ENCODE measurements at regions not wholly inside any gene's neighbourhood (a gene's known extent, or its start where the extent isn't known, plus 50 kb on each side); places are given as distances from the start of the nearest gene placed in this dataset.

DNA sequence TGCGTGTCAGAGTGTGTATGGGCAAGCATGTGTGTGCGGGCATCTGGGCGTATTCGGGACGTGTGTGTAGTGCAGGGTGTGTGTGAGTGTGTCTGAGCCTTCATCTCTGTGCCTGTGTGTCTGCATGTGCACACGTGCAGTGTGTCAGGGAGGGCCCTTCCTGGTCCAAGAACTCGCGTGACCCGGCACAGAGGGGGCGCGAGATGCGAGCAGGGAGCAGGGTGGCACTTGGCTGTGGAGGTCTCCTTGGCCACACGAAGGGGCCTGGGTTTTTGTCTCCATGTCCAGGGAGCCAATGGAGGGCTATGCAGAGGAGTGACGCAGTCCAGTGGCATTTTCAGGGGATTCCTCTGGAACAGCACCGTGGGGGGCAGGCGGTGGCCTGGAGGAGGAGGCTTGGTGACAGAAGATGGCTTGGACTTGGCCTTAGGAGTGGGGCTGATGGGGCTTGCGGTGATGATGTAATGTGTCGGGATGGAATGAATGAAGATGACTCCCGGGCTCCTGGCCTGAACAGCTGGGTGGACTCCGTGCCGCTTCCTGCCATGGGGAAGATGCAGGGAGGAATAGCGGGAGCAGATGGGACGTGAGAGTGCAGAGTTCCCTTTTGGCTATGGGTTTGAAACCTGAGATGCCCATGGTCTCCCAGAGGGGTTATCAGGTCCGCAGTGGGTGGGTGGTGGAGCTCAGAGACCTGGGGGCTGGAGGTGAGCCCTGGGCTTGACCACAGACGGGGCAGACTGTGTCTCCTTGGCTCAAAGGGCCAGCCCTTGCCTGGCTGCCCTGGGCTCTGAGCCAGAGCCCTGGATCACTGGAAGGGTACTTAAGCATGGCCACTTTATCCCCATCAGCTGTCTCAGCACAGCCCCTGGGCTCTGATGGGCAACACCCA lies 208.3 kb downstream of the PHETA1 start:
- DNase-seq (ENCODE audit: low read depth in 1 of 2, low spot score in 1 of 2) = no peak

DNA sequence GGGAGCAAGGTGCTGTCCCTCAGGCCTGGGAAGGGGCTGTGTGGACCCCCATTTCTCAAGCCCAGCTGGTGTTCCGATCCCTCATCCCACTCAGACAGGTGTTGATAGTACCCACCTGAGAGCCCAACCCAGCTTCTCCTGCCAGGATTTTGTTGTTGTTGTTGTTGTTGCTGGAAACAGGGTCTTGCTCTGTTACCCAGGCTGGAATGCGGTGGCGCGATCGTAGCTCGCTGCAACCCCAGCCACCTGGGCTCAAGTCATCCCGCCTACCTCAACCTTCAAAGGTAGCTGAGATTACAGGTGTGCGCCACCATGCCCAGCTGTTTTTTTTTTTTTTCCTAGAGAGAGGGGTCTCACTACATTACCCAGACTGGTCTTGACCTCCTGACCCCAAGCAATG lies 209.9 kb downstream of the PHETA1 start:
- no peak for DNase-seq (ENCODE audit: low read depth in 1 of 2, low spot score in 1 of 2)

GRCh38 chr12:111157486-111157885 lies 211.4 kb downstream of the PHETA1 start:
- no peak for DNase-seq (ENCODE audit: low read depth in 1 of 2, low spot score in 1 of 2)

GRCh38 chr12:111156304-111156703 lies 212.6 kb downstream of the PHETA1 start:
- no peak for DNase-seq (ENCODE audit: low read depth in 1 of 2, low spot score in 1 of 2)

- DNase-seq (ENCODE audit: low read depth in 1 of 2, low spot score in 1 of 2) = no peak
Observed at GRCh38 chr12:111155521-111155920, 213.4 kb downstream of the PHETA1 start.

- DNase-seq (ENCODE audit: low read depth in 1 of 2, low spot score in 1 of 2) = no peak
Observed at GRCh38 chr12:111155020-111155419, 213.9 kb downstream of the PHETA1 start.

DNA sequence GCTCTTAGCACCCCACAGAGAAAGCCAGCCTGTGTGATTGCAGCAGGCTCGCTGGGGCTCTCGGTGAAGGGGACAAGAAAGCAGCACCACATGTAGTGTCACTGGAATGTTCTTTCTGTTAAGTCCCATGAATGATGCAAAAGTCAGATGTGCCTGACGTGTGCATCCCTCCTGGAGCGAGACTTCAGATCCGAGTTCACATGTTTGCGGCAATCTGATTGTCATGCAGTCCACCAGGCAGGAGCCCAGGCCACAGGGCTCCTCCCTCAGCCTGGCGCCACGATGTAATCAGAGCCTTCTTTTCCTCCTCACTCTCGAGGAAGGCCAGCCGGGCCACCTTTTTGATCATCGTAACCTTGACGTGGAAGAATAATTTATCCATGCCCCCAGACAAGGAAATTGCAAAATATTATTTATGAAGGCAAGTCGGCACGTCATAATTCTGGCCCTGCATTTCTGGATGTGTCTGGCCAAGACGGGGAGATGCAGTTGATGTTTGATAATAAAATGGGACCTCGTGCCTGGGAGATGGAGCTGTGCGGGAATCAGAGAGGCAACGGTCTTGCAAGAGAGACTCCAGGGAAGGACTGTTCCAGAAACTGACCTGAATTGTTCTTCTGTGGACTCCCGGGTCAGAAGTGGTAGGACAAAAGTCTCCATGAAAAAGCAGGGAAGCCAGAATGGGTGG lies 214.6 kb downstream of the PHETA1 start:
- no peak for DNase-seq (ENCODE audit: low read depth in 1 of 2, low spot score in 1 of 2)

DNA sequence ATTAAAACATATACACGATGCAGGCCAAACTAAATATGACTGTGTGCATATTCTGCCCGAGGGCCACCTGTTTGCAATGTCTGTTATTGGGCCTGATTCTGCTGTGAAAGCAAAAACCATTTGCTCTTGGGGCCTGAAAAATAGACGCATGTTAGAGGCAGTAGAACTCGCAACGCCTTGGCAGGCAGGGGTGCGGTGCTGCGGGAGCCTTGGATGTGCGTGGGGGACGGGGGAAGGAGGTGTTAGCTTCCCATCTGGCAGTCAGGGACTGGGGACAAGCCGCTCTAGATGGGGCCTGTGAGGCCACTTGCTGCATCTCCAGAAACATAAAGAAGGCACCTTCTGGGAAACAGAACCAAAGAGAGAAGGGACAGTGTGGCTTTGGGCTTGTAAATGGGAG lies 216.3 kb downstream of the PHETA1 start:
- no peak for DNase-seq (ENCODE audit: low read depth in 1 of 2, low spot score in 1 of 2)

- no peak for DNase-seq (ENCODE audit: low read depth in 1 of 2, low spot score in 1 of 2)
Observed at GRCh38 chr12:111150921-111151840, 217.7 kb downstream of the PHETA1 start.

DNA sequence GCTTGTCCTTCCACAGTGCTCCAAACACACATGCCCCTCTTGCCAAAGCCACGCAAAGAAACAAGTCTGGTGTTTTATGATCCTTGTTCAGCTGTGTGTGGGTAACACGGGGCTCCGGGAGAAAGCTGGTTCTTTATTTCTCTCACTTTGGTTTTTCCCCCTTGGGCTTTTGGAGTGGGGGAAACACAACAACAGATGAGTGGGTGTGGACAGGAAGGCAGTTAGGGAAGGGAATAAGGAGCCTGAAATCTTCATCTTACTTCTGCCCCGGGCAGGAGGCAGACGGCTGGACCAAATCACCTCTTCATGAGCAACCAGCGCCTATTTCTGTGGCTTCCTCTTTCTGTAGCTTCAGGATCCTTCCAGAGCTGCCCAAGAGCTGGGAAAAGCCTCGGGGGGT lies 218.5 kb downstream of the PHETA1 start:
- no peak for DNase-seq (ENCODE audit: low read depth in 1 of 2, low spot score in 1 of 2)

- DNase-seq (ENCODE audit: low read depth in 1 of 2, low spot score in 1 of 2) = no peak
Observed at GRCh38 chr12:111149299-111149698, 219.6 kb downstream of the PHETA1 start.

DNA sequence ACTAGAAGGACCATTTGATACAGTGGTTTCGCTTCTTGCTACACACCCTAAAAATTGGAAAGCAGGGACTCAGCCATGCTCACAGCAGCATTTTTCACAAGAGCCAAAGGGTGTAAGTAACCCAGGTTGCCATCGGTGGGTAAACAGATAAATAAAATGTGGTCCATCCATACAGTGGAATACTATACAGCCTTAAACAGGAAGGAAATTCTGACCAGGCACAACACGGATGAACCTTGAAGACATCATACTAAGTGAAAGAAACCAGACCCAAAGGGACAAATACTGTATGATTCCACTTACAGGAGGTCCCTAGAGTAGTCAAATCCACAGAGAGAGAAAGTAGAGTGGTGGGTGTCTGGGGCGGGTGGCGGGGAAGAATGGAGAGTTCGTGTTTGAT lies 220.9 kb downstream of the PHETA1 start:
- no peak for DNase-seq (ENCODE audit: low read depth in 1 of 2, low spot score in 1 of 2)

DNA sequence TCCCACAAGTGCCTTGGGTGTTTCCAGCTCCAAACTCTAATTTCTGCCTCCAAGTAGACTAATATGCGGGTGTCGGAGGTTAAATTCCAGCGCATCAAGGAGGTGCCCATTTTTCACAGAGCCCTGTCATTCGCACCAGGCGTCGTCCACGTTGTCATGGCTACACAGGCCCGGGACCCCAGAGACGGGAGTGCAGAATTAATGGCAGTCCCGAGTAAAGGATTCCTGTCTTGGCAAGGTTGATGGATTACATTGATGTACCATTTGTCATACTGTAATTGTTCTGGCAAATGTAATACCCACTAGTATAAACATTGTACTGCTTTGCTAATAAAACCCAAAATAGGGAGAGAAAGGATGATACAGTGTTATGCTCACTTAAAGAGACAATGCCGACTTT lies 222.9 kb upstream of the MYL2 start:
- no peak for DNase-seq (ENCODE audit: low read depth in 1 of 2, low spot score in 1 of 2)

DNA sequence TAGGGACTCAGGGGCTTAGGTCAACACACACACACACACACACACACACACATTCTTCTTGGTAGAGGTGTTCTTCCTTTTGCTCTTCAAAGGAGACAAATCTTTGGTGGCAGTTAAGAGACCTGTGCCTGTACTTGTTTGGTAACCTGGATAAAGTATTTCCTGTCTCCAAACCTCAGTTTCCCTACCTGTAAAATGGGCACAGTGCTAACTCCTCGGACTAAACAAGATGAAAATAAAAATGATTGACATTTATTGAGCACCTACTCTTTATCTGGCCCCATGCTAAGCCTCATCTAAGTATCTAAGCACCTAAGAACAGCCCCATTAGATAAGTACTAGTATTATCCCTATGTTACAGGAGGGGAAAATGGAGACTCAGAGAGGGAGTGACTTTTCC lies 220.8 kb upstream of the MYL2 start:
- DNase-seq (ENCODE audit: low read depth in 1 of 2, low spot score in 1 of 2) = no peak

DNA sequence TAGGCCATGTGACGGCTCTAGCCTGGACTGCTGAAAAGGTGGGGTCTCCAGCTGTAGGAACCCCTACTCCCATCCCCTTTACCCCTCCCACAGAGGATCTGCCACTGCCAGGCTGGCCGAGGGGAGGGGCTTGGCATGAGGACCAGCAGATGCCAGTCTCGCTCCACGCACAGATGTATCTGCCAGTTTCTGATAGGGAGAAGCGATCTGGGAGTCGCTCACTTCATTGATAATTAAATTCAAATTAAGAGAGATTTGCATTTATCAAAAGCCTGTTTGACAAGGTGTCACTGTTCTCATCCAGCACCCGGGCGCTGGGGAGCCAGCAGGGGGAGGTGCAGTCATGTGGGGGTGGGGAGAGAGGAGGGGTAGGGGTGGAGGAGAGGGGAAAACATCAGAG lies 217.6 kb upstream of the MYL2 start:
- DNase-seq (ENCODE audit: low read depth in 1 of 2, low spot score in 1 of 2) = no peak

- DNase-seq (ENCODE audit: low read depth in 1 of 2, low spot score in 1 of 2) = no peak
Observed at GRCh38 chr12:111135293-111135832, 215.0 kb upstream of the MYL2 start.

DNA sequence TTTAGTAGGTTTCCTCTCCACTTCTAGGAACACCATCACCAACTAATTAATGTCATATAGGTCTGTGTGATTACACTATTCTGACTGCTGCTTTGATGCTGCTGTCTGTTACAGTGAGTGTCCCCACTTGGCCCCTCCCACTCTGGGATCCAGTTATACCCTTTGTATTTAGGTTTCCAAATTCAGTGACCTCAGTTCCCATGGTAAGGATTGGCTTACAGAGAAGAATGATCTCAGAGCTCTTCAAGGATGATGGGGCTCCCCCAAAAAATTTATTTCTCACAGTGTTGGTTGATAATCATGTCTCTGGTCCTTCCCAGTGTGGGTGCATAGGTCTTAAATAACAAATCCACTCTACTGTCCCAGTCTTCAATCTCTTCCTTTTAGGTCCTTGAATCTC lies 210.0 kb upstream of the MYL2 start:
- no peak for DNase-seq (ENCODE audit: low read depth in 1 of 2, low spot score in 1 of 2)

DNA sequence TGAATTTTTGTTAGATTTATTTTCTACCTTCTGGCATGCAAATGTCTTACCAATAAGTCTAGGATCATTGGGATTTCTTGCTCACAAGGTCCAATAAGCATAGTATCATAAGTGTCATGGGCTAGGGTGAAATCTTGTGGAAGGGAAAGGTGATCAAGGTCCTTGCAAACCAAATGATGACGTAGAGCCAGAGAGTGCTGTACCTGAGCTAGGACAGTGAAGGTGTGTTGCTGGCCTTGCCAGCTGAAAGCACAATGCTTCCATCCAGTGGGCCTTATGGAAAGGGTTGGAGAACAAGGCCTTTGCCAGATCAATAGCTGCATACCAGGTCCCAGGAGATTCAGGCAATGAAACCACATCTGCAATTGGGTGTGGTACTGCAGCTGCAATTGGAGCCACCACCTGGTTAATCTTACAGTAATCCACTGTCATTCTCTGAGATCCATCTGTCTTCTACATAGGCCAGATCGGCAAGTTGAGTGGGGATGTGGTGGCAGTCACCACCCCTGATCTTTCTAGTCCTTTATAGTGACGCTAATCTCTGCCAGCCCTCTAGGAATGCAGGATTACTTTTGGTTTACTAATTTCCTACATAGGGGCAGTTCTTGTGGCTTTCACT lies 208.9 kb upstream of the MYL2 start:
- DNase-seq (ENCODE audit: low read depth in 1 of 2, low spot score in 1 of 2) = no peak

- DNase-seq (ENCODE audit: low read depth in 1 of 2, low spot score in 1 of 2) = no peak
Observed at GRCh38 chr12:111126331-111126730, 206.0 kb upstream of the MYL2 start.

- no peak for DNase-seq (ENCODE audit: low read depth in 1 of 2, low spot score in 1 of 2)
Observed at GRCh38 chr12:111124183-111124582, 203.8 kb upstream of the MYL2 start.

DNA sequence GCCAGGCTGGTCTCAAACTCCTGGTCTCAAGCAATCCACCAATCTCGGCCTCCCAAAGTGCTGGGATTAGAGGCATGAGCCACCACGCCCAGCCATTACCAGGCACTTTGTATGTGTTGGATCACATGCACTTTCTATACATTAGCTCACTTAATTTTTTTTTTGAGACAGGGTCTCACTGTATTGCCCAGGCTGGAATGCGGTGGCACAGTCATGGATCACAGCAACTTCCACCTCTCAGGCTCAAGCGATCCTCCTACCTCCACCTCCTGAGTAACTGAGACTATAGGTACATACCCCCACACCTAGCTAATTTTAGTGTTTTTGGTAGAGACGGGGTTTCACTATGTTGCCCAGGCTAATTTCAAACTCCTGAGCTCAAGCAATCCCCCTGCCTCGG lies 203.0 kb upstream of the MYL2 start:
- no peak for DNase-seq (ENCODE audit: low read depth in 1 of 2, low spot score in 1 of 2)
